HG03432 (cell line): ENCODE measurements at regions not wholly inside any gene's neighbourhood (a gene's known extent, or its start where the extent isn't known, plus 50 kb on each side); places are given as distances from the start of the nearest gene placed in this dataset.
A peak's percentile ranks its signal among the peaks of the same experiment; 100 is the strongest.
"Not testable (repeated sequence)": the region's sequence is repeated elsewhere in the genome, so short reads cannot be mapped to it uniquely, and the experiment has no call there.

ENCODE experiments used
- ATAC-seq: cut with Tn5 transposase; IDR thresholded peaks from one replicate; pipeline ENCODE4 v1.9.1; 2021; ENCODE audit warnings: mild to moderate bottlenecking, moderate library complexity; ENCODE audit not compliant: unreplicated experiment

GRCh38 chr13:72657379-72657778, 70.0 kb downstream of the MZT1 start:
- peak; percentile 74 for ATAC-seq

- no peak for ATAC-seq
These were observed 71.1 kb downstream of the MZT1 start for GRCh38 chr13:72656357-72656756.

- ATAC-seq, result no peak
These were observed 73.9 kb downstream of the MZT1 start for GRCh38 chr13:72653506-72653905.

- ATAC-seq, result no peak
These were observed 74.7 kb downstream of the MZT1 start for GRCh38 chr13:72652681-72653080.

GRCh38 chr13:72651144-72651543, 76.3 kb downstream of the MZT1 start:
- peak; percentile 65 for ATAC-seq

DNA sequence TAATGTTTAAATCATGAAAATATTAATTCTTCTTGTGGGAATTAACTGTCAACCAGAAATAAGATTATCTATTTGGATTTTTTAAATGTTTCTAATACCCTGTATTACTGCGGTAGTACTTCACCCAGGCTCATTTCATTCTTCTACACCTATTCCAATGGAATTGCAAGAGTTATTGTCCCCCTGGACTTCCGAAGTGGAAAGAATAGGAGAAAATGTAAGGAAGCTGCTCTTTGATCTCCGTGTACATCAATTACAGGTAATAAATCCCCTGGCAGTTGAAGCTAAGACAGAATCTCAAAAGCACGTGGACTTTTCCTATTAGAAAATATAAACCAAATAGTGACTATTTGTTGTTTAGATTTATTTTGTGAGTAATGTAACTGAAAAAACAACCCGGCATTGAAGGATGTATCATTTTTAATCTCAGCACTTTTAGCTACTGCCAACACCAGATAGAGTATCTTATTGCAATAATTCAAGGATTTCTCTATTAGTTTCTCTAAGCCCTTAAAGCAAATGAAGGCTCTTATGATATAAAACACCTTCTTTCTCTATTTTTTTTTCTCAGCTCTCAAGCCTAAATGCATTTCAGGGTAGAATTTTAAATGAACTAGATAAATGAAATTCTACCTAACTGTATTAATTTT, 77.3 kb downstream of the MZT1 start:
- ATAC-seq, result no peak

DNA sequence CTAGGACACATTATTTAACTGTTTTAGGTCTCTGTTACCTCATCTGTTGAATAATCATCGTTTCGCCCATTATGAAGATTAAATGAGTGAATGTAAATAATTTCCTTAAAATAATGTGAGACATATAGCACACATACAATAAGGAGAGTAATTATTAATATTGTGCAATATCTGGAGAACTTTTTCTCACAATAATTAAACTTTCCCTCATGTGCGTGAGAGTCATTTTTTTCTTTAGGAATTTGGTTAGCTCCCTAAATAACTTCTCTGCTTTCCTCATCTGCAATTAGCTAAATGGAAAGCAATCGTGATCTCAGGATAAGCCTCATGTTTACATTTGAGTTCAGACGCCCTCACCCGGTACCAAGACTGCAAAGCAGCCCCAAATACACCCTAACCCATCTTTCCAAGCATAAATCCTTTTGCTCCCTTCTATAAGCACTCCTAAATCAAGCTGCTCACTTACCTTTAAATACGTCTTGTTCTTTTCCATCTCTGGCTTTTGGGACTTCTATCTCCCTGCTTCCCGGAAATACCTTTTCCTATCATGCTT, 78.8 kb downstream of the MZT1 start:
- ATAC-seq, result no peak

GRCh38 chr13:72647422-72647821, 80.0 kb downstream of the MZT1 start:
- no peak for ATAC-seq

- ATAC-seq, result no peak
These were observed 81.9 kb downstream of the MZT1 start for GRCh38 chr13:72645521-72645920.

- ATAC-seq, result no peak
These were observed 84.0 kb downstream of the MZT1 start for GRCh38 chr13:72643311-72643989.

- ATAC-seq, result no peak
These were observed 88.1 kb downstream of the MZT1 start for GRCh38 chr13:72639377-72639776.

- ATAC-seq, result no peak
These were observed 89.2 kb downstream of the MZT1 start for GRCh38 chr13:72638059-72638815.

DNA sequence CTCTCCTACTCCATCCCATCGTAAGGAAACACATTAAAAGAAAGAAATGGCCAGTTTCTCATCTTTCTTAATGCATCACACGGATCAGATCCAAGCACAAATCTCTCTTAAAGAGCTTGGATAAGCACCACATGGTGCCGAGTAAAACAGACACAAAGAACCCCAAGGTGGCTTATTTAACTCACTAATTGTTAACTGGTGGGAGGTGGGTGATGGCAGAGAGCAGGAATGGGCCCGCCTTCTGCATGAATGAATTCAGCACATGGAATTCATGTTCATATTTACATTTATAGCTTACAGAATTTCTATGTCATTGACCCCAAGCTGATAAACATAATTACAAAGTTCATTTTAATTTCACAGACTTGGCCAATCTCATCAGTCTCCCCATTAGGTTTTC, 89.9 kb downstream of the MZT1 start:
- ATAC-seq, result no peak

DNA sequence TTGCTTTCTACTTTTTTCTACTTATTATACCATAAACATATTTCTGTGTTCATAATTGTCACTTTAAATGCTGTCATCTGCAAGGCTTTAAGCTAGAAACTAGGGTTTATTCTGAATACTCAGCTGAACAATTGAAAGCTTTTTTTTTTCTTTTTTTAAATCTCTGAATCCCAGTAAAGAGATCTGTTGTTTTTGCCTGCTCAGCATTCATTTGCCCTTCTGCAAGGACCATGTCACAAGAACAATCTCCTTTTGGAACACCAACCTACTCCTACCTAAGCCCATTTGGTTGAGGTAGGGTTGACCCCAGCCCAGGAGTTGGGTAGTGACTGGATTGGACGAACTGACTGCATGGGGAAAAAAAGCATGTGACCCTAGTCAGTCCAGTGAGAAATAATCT, 92.6 kb downstream of the MZT1 start:
- no peak for ATAC-seq

GRCh38 chr13:72622546-72622945, 104.9 kb downstream of the MZT1 start:
- no peak for ATAC-seq

GRCh38 chr13:72620874-72621273, 106.6 kb downstream of the MZT1 start:
- ATAC-seq, result no peak

- ATAC-seq, result no peak
These were observed 109.5 kb downstream of the MZT1 start for GRCh38 chr13:72617951-72618350.

DNA sequence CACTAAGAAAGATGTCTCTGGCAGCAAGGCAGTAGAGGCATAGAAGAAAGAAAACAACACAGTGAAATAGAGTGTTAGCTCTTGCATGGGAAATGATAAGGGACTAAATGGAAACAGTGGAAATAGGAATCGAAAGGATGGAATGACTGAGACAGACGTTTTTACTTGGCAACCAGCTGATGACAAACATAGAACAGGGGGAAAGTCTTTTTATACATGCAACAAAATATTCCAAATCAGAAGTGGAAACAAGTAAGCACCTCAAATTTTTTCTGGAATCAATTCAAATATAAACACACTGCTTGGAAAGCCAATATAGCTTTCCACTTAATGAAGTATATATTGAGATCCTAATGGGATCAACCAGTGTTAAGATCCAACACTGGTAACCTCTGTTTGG, 110.2 kb downstream of the MZT1 start:
- no peak for ATAC-seq

GRCh38 chr13:72610251-72610891, 117.1 kb downstream of the MZT1 start:
- ATAC-seq, result not testable (repeated sequence)

- no peak for ATAC-seq
These were observed 128.2 kb downstream of the MZT1 start for GRCh38 chr13:72599178-72599743.
